ENCODE measurements at regions not wholly inside any gene's neighbourhood (a gene's known extent, or its start where the extent isn't known, plus 50 kb on each side); places are given as distances from the start of the nearest gene placed in this dataset.

DNA sequence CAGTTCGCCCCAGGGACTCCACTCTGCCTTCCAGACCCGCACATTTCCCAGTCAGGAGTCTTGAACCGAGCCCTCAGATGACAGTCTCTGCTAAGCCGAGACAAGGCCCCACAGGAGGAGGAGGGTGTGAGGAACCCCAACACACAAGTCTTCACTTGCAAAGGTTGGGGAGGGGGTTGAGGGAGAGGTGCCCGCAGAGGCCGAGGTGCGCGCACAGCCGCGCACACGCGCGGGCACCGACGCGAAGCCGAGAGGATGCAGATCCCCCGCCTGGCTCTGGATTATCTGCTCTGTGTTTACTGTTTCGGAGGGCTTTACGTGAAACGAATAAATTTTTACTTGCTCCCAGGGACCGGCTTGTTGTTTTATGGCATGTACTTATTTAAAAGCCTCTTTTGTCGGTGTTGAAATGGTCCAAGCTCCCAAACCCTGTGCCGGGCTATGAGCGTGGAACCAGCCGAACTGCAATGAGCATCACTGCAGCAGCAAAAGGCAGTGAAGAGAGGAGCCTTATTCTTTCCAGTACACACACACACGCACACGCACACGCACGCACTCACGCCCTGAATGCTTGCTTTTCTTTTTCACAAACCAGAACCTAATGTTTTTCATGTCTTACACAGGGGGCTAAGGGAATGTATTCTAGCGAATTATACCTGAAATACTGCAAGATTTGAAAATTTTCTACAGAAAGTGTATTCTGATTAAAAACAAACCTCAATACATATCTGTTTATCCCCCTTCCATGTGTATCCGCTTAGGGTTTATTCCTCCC, 297.7 kb downstream of the PARP8 start:
- DNase-seq (ENCODE audit: low read depth in 4 of 6, low spot score in 6 of 6) = peak in 2 of 6 donors; percentile 70 to 81
- Histone ChIP-seq H3K27ac (ENCODE audit: low read depth, low read length) (no peak overlapping the region), H3K36me3 (ENCODE audit: control insufficient read depth, insufficient read depth, low read length) (no peaks in the 10 kb centered on the region), H3K4me1 (ENCODE audit: control insufficient read depth, insufficient read depth, low read length) (peaks cover 34% of the 10 kb centered on the region), H3K4me3 (ENCODE audit: low read depth, low read length) (no peak overlapping the region), H3K9me3 (ENCODE audit: control insufficient read depth, insufficient read depth, low read length) (no peaks in the 10 kb centered on the region), H3K27me3 (ENCODE audit: control insufficient read depth, insufficient read depth, low read length) (peaks cover 68% of the 10 kb centered on the region)
- under 1% methylated on average over 23 of the region's 33 CpGs for WGBS (ENCODE audit: insufficient coverage)

DNA sequence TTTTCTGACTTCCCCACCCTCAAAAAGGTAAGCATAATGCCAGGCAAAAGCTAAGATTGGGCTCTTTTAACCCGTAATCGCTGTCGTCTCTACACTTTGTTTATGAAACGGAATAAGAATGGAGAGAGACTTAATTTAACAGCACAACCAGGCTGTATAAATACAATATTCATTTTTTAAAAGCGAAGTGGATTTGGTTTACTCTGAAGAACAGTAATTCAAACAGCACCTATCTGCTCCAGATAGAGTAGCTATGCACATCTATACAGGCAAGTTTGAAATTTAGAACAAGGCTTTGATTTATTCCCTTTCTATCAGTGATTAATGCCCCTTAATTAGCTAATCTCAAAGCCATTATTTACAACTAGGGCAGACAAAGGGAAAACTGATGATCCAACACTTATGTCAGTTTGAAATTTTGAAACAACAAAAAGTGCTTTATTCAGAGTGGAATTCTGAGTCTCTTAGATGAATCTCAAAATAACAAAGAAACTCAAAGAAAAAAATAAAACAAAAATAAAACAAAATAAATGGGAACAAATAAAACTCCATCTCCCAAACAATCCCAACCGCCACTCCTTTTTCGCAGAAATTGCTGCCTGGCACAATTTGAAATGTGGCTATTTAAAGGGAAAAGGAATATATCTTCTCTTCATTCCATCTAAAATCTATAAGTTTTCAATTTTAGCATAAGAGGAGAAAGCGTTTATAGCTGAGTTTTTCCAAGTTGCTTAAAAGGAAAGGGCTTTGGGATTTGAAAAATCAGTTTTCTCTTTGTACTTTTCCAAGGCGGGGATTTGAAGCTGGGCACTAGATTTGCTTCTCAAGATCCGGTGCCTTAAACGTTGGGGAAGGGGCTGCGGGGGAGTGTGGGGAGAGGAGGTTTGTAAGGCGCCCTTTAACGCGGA, 298.6 kb downstream of the PARP8 start:
- peak in 2 of 6 donors; percentile 52 to 65 for DNase-seq (ENCODE audit: low read depth in 4 of 6, low spot score in 6 of 6)
- H3K27me3 ChIP-seq (ENCODE audit: control insufficient read depth, insufficient read depth, low read length) = peaks cover 76% of the 10 kb centered on the region
- no peak overlapping the region for H3K27ac ChIP-seq (ENCODE audit: low read depth, low read length)
- no peaks in the 10 kb centered on the region for H3K9me3 ChIP-seq (ENCODE audit: control insufficient read depth, insufficient read depth, low read length)
- H3K4me3 ChIP-seq (ENCODE audit: low read depth, low read length) = no peak overlapping the region
- 16% methylated on average over 7 of the region's 15 CpGs for WGBS (ENCODE audit: insufficient coverage)
- H3K4me1 ChIP-seq (ENCODE audit: control insufficient read depth, insufficient read depth, low read length) = peaks cover 42% of the 10 kb centered on the region
- H3K36me3 ChIP-seq (ENCODE audit: control insufficient read depth, insufficient read depth, low read length) = no peaks in the 10 kb centered on the region

DNA sequence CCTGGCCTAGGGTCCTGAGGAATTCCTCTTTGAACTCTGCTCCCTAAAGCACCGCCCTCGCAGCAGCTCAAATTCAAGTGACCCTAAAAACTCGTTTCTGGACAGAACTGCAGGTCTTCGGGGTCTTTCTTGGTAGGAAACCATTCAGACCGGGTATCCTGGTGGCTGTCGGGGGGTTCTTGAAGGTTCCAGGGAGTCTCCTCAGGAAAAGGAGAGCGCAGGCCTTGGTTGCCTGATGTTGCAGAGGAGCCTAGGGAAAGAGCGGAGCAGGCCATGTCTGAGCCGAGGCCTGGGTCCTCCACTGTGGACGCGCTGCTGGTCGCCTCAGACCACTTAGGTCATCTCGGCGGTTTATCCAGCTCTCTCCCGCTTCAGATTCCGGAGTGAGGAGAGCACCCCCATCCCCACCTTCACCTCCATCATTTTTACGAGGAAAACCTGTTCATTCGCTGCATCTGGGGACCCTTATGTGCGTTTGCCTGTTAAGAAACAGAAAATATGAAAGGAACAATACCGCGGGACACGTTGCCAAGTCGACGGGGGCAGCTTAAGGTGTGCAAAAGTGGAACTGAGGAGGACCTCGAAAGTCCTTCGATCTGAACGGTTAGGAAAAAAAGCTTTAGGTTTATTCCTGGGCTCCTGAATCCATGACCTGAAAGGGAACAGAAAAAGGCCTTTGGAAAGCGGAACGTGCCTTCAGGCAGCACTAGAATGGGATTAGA, 299.4 kb downstream of the PARP8 start:
- H3K27me3 ChIP-seq (ENCODE audit: control insufficient read depth, insufficient read depth, low read length) = peaks cover 85% of the 10 kb centered on the region
- peak in 2 of 6 donors; percentile 34 to 42 for DNase-seq (ENCODE audit: low read depth in 4 of 6, low spot score in 6 of 6)
- no peak overlapping the region for H3K27ac ChIP-seq (ENCODE audit: low read depth, low read length)
- WGBS (ENCODE audit: insufficient coverage) = 10% methylated on average over 25 of the region's 29 CpGs
- H3K36me3 ChIP-seq (ENCODE audit: control insufficient read depth, insufficient read depth, low read length) = no peaks in the 10 kb centered on the region
- H3K4me3 ChIP-seq (ENCODE audit: low read depth, low read length) = no peak overlapping the region
- no peaks in the 10 kb centered on the region for H3K9me3 ChIP-seq (ENCODE audit: control insufficient read depth, insufficient read depth, low read length)
- peaks cover 42% of the 10 kb centered on the region for H3K4me1 ChIP-seq (ENCODE audit: control insufficient read depth, insufficient read depth, low read length)

GRCh38 chr5:50967009-50967562, 300.6 kb downstream of the PARP8 start:
- WGBS (ENCODE audit: insufficient coverage) = 2% methylated on average over 5 of the region's 12 CpGs
- Histone ChIP-seq H3K36me3 (ENCODE audit: control insufficient read depth, insufficient read depth, low read length) (no peaks in the 10 kb centered on the region), H3K4me1 (ENCODE audit: control insufficient read depth, insufficient read depth, low read length) (peaks cover 42% of the 10 kb centered on the region), H3K27me3 (ENCODE audit: control insufficient read depth, insufficient read depth, low read length) (peaks cover 89% of the 10 kb centered on the region), H3K9me3 (ENCODE audit: control insufficient read depth, insufficient read depth, low read length) (no peaks in the 10 kb centered on the region), H3K4me3 (ENCODE audit: low read depth, low read length) (no peak overlapping the region), H3K27ac (ENCODE audit: low read depth, low read length) (no peak overlapping the region)
- DNase-seq (ENCODE audit: low read depth in 4 of 6, low spot score in 6 of 6) = peak in 2 of 6 donors; percentile 60 to 61

DNA sequence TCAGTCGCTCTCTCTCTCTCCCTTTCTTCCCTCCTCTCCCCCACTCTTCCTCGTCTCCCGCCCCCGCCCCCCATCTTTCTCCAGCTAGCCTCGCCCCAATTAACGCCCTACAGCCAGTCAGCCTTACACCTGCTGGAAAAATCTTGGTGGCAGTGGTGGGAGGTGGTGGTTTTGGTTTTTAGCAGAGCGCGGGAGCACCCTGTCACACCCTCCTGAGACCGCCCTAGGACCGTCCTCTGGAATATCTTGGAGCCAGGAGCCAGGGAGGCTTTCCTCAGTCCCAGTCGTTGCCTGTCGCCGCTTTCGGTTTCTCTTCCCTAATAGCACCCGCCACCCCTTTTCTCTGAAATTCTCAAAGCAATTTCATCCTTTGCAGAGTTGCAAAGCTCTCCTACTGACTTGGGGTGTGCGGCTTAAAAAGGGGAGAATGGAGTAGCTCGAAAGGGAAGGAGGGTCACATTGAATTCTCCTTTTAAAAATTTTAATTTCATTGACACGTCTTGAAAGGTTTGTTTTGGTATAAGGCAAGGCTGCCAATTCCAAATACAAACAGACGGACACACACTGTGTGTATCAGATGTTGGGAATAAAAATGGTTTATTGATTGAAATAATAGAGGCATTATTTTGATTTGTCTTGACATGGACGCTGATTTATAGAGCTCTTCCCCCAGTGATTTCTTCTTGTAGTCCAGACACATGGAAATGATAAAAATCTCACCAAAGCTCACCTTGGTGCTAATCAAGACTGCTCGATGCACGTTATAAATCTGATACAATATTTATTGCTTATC, 301.3 kb downstream of the PARP8 start:
- Histone ChIP-seq H3K4me1 (ENCODE audit: control insufficient read depth, insufficient read depth, low read length) (peaks cover 42% of the 10 kb centered on the region), H3K27ac (ENCODE audit: low read depth, low read length) (no peak overlapping the region), H3K4me3 (ENCODE audit: low read depth, low read length) (no peak overlapping the region), H3K27me3 (ENCODE audit: control insufficient read depth, insufficient read depth, low read length) (peaks cover 87% of the 10 kb centered on the region), H3K9me3 (ENCODE audit: control insufficient read depth, insufficient read depth, low read length) (no peaks in the 10 kb centered on the region), H3K36me3 (ENCODE audit: control insufficient read depth, insufficient read depth, low read length) (no peaks in the 10 kb centered on the region)
- WGBS (ENCODE audit: insufficient coverage) = 1% methylated on average over 9 of the region's 22 CpGs
- peak in 2 of 6 donors; percentile 65 to 67 for DNase-seq (ENCODE audit: low read depth in 4 of 6, low spot score in 6 of 6)

DNA sequence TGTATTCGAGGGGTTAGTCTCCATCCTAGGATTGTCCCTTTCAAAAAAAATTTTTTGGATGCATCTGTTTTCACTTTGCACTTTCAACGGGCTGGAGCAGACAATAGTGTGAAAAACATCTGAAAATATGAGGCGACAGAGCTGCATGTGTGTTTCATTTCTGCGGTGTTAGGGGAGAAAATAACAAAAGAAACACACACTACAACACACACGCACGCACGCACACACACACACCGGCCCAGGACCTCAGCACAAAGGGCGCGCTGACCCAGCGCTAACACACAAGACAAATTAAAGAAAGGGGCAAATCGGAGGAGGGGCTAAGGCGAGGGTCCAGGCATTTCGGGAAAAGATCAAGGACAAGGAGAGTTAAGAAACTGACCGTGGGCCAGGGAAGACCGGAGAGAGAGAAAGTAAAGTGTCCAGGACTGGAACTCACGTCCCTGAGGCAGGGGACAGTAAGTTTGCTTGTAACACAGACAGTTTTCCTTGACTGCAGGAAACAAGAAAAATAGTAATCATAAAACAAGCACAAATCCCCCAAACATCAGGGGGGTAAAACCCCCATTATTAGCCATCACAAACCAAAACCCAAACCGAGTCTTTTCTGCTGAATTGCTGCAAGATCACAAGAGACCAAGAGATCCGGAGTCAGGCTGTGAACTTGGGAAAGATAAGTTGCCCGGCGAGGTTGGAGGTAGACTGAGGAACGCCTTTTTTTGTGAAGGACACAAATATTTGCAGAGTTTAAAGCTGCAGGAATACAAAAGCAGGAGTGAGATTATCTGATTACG, 302.1 kb downstream of the PARP8 start:
- Histone ChIP-seq H3K4me1 (ENCODE audit: control insufficient read depth, insufficient read depth, low read length) (peaks cover 35% of the 10 kb centered on the region), H3K4me3 (ENCODE audit: low read depth, low read length) (no peak overlapping the region), H3K27ac (ENCODE audit: low read depth, low read length) (no peak overlapping the region), H3K27me3 (ENCODE audit: control insufficient read depth, insufficient read depth, low read length) (peaks cover 82% of the 10 kb centered on the region), H3K36me3 (ENCODE audit: control insufficient read depth, insufficient read depth, low read length) (no peaks in the 10 kb centered on the region), H3K9me3 (ENCODE audit: control insufficient read depth, insufficient read depth, low read length) (no peaks in the 10 kb centered on the region)
- DNase-seq (ENCODE audit: low read depth in 4 of 6, low spot score in 6 of 6) = peak in 2 of 6 donors; percentile 41 to 52
- WGBS (ENCODE audit: insufficient coverage) = 3% methylated on average over 10 of the region's 23 CpGs

GRCh38 chr5:50969151-50970031, 303.0 kb downstream of the PARP8 start:
- WGBS (ENCODE audit: insufficient coverage) = 0% methylated on average over 56 of the region's 60 CpGs
- Histone ChIP-seq H3K4me3 (ENCODE audit: low read depth, low read length) (no peak overlapping the region), H3K27me3 (ENCODE audit: control insufficient read depth, insufficient read depth, low read length) (peaks cover 73% of the 10 kb centered on the region), H3K4me1 (ENCODE audit: control insufficient read depth, insufficient read depth, low read length) (peaks cover 26% of the 10 kb centered on the region), H3K9me3 (ENCODE audit: control insufficient read depth, insufficient read depth, low read length) (no peaks in the 10 kb centered on the region), H3K36me3 (ENCODE audit: control insufficient read depth, insufficient read depth, low read length) (no peaks in the 10 kb centered on the region), H3K27ac (ENCODE audit: low read depth, low read length) (no peak overlapping the region)
- DNase-seq (ENCODE audit: low read depth in 4 of 6, low spot score in 6 of 6) = peak in 2 of 6 donors; percentile 48 to 52

GRCh38 chr5:50975840-50976239, 309.4 kb downstream of the PARP8 start:
- WGBS (ENCODE audit: insufficient coverage) = 88% methylated on average over 1 of the region's 2 CpGs
- Histone ChIP-seq H3K27me3 (ENCODE audit: control insufficient read depth, insufficient read depth, low read length) (peaks cover 13% of the 10 kb centered on the region), H3K27ac (ENCODE audit: low read depth, low read length) (no peak overlapping the region), H3K9me3 (ENCODE audit: control insufficient read depth, insufficient read depth, low read length) (no peaks in the 10 kb centered on the region), H3K4me1 (ENCODE audit: control insufficient read depth, insufficient read depth, low read length) (no peaks in the 10 kb centered on the region), H3K36me3 (ENCODE audit: control insufficient read depth, insufficient read depth, low read length) (no peaks in the 10 kb centered on the region), H3K4me3 (ENCODE audit: low read depth, low read length) (no peak overlapping the region)
- DNase-seq (ENCODE audit: low read depth in 4 of 6, low spot score in 6 of 6) = no peak
